Suprapubic skin (tissue), 4 donors: ENCODE measurements at regions not wholly inside any gene's neighbourhood (a gene's known extent, or its start where the extent isn't known, plus 50 kb on each side); places are given as distances from the start of the nearest gene placed in this dataset.

ENCODE experiments used
- CTCF ChIP-seq, 2 donors: fragments of 200-600 bp in 1 of 2; fragments of 450-650 bp in 1 of 2; sonication (generic) in 1 of 2; IDR thresholded peaks; one replicate each; pipeline ENCODE4 v1.5.1; 2016 to 2019; ENCODE audit warnings: antibody characterized with exemption in 2 of 2, mild to moderate bottlenecking in 1 of 2, moderate library complexity in 1 of 2
- EP300 ChIP-seq: sonication (generic); formaldehyde crosslinking; IDR thresholded peaks from one replicate; pipeline ENCODE4 v1.6.1; 2017; ENCODE audit warnings: antibody characterized with exemption
- POLR2A ChIP-seq, 2 donors: fragments of 450-650 bp; IDR thresholded peaks; one replicate each; pipeline ENCODE4 v1.6.1; 2017; ENCODE audit warnings: antibody characterized with exemption in 2 of 2, mild to moderate bottlenecking in 2 of 2, moderate library complexity in 2 of 2
- POLR2AphosphoS5 ChIP-seq, 3 donors: sonication (generic); formaldehyde crosslinking; IDR thresholded peaks; one replicate each; pipeline ENCODE4 v1.6.1; 2017; ENCODE audit warnings: antibody characterized with exemption in 3 of 3

GRCh38 chr3:144049374-144049773 lies 77.8 kb downstream of the DIPK2A start:
- no peak for TF ChIP-seq CTCF (IDR thresholded peaks at IDR 0.05)
- TF ChIP-seq POLR2A (IDR thresholded peaks at IDR 0.05), result no peak
- TF ChIP-seq EP300, result no peak
- no peak for TF ChIP-seq POLR2AphosphoS5 (IDR thresholded peaks at IDR 0.05)
